Keratinocyte (primary cell): ENCODE measurements at regions not wholly inside any gene's neighbourhood (a gene's known extent, or its start where the extent isn't known, plus 50 kb on each side); places are given as distances from the start of the nearest gene placed in this dataset.

Experiments used
- DNase-seq: peaks from one replicate; pipeline ENCODE4 v3.0.0-alpha.2; 2011; ENCODE audit warnings: low read depth, missing footprints, low spot score
- FAIRE-seq: peaks from 2 replicates; lab custom pipeline; 2011; peaks lifted over from hg19 to GRCh38; lab: Jason Lieb, UNC
- H2AFZ ChIP-seq: 2 replicates; pipeline ENCODE4 v1.6.0; 2012; ENCODE audit warnings: low read length, control low read depth, inconsistent platforms; ENCODE audit not compliant: control insufficient read depth
- H3K27ac ChIP-seq: 2 replicates; pipeline ENCODE4 v1.5.1; 2011; ENCODE audit warnings: low read length; ENCODE audit not compliant: control insufficient read depth, insufficient read depth
- H3K27me3 ChIP-seq: 3 replicates; pipeline ENCODE4 v1.6.0; 2011; ENCODE audit warnings: low read length; ENCODE audit not compliant: control insufficient read depth, insufficient read depth; ENCODE audit errors: extremely low read depth
- H3K36me3 ChIP-seq, 2 experiments: 2 replicates in 1 of 2; 3 replicates in 1 of 2; pipeline ENCODE4 v1.5.1; 2011; ENCODE audit warnings: low read length in 2 of 2, mild to moderate bottlenecking in 1 of 2; ENCODE audit not compliant: control insufficient read depth in 2 of 2, insufficient read depth in 2 of 2; ENCODE audit errors: extremely low read depth in 1 of 2
- H3K4me1 ChIP-seq: 3 replicates; pipeline ENCODE4 v1.5.1; 2011; ENCODE audit warnings: low read length; ENCODE audit not compliant: control insufficient read depth, insufficient read depth; ENCODE audit errors: extremely low read depth
- H3K4me2 ChIP-seq: 3 replicates; pipeline ENCODE4 v1.6.0; 2011; ENCODE audit warnings: low read depth, low read length; ENCODE audit not compliant: control insufficient read depth, insufficient read depth; ENCODE audit errors: extremely low read depth
- H3K4me3 ChIP-seq, 3 experiments: fragments of 200-600 bp in 1 of 3; sonication (generic) in 1 of 3; 2 replicates in 2 of 3; 3 replicates in 1 of 3; pipeline ENCODE4 v1.5.1; 2011 to 2016; ENCODE audit warnings: low read length in 3 of 3, mild to moderate bottlenecking in 3 of 3, control low read depth in 2 of 3, inconsistent platforms in 1 of 3, low read depth in 1 of 3, mixed read lengths in 1 of 3, mixed run types in 1 of 3, moderate library complexity in 1 of 3; ENCODE audit not compliant: control insufficient read depth in 2 of 3, insufficient read depth in 2 of 3; ENCODE audit errors: extremely low read depth in 1 of 3
- H3K79me2 ChIP-seq: 2 replicates; pipeline ENCODE4 v1.6.0; 2012; ENCODE audit warnings: low read length; ENCODE audit not compliant: control insufficient read depth, insufficient read depth
- H3K9ac ChIP-seq: 3 replicates; pipeline ENCODE4 v1.6.0; 2011; ENCODE audit warnings: low read length; ENCODE audit not compliant: control insufficient read depth, insufficient read depth; ENCODE audit errors: extremely low read depth
- H3K9me1 ChIP-seq: 3 replicates; pipeline ENCODE4 v1.6.0; 2011; ENCODE audit warnings: low read length; ENCODE audit not compliant: control insufficient read depth, insufficient read depth; ENCODE audit errors: extremely low read depth
- H3K9me3 ChIP-seq: 2 replicates; pipeline ENCODE4 v1.5.1; 2012; ENCODE audit warnings: low read depth, low read length; ENCODE audit not compliant: control insufficient read depth
- H4K20me1 ChIP-seq: 3 replicates; pipeline ENCODE4 v1.6.0; 2011; ENCODE audit warnings: low read length; ENCODE audit not compliant: control insufficient read depth, insufficient read depth; ENCODE audit errors: extremely low read depth
- CTCF ChIP-seq, 3 experiments: IDR thresholded peaks in 1 of 3; conservative IDR thresholded peaks in 1 of 3; optimal IDR thresholded peaks in 1 of 3; 2 replicates in 2 of 3; 3 replicates in 1 of 3; pipeline versions ENCODE3 to v1.5.1; 2011; ENCODE audit warnings: low read length in 3 of 3, mild to moderate bottlenecking in 3 of 3, moderate library complexity in 2 of 3, control low read depth in 1 of 3, inconsistent platforms in 1 of 3; ENCODE audit not compliant: insufficient read depth in 2 of 3; ENCODE audit errors: extremely low read depth in 1 of 3
- EZH2 ChIP-seq: IDR thresholded peaks from one replicate; pipeline ENCODE4 v1.6.1; 2012; ENCODE audit warnings: inconsistent platforms, mild to moderate bottlenecking, low read length, moderate library complexity
- dilution Hi-C: fragments of 300-500 bp; cut with MboI; formaldehyde crosslinking; loops from one replicate; pipeline ENCODE4 v1.7.0; 2020; ENCODE audit warnings: low sequenced_read_pairs; ENCODE audit not compliant: extremely low pct_ligation_motif_present

GRCh38 chr13:83731113-83731512 lies 151.2 kb downstream of the SLITRK1 start:
- no peaks in the 10 kb centered on the region for H4K20me1 ChIP-seq
- H3K4me3 ChIP-seq = no peak overlapping the region
- no peaks in the 10 kb centered on the region for H3K9me1 ChIP-seq
- TF ChIP-seq EZH2 = no peak
- no peak for TF ChIP-seq CTCF (optimal IDR thresholded peaks at IDR 0.05 in 1 of 3, IDR thresholded peaks at IDR 0.05 in 1 of 3, conservative IDR thresholded peaks at IDR 0.05 in 1 of 3; ENCODE audit: extremely low read depth in 1 of 3, insufficient read depth in 2 of 3, low read length in 3 of 3)
- FAIRE-seq (no peak), DNase-seq (no peak)
- no peaks in the 10 kb centered on the region for H3K27me3 ChIP-seq
- no peak overlapping the region for H3K4me2 ChIP-seq
- H3K9ac ChIP-seq = no peak overlapping the region
- H2AFZ ChIP-seq = no peak overlapping the region
- no peaks in the 10 kb centered on the region for H3K4me1 ChIP-seq
- H3K9me3 ChIP-seq = no peaks in the 10 kb centered on the region
- dilution Hi-C loops = no loop called here
- no peak overlapping the region for H3K27ac ChIP-seq
- H3K36me3 ChIP-seq = no peaks in the 10 kb centered on the region
- no peaks in the 10 kb centered on the region for H3K79me2 ChIP-seq

- no peak overlapping the region for H3K4me3 ChIP-seq
- FAIRE-seq = no peak
- H3K79me2 ChIP-seq = no peaks in the 10 kb centered on the region
- no peaks in the 10 kb centered on the region for H3K9me1 ChIP-seq
- no peak overlapping the region for H2AFZ ChIP-seq
- H3K9ac ChIP-seq = no peak overlapping the region
- H3K27me3 ChIP-seq = no peaks in the 10 kb centered on the region
- H3K4me2 ChIP-seq = no peak overlapping the region
- dilution Hi-C loops = no loop called here
- H3K9me3 ChIP-seq = no peaks in the 10 kb centered on the region
- H3K27ac ChIP-seq = no peak overlapping the region
- no peak for TF ChIP-seq EZH2
- TF ChIP-seq CTCF (optimal IDR thresholded peaks at IDR 0.05 in 1 of 3, IDR thresholded peaks at IDR 0.05 in 1 of 3, conservative IDR thresholded peaks at IDR 0.05 in 1 of 3; ENCODE audit: extremely low read depth in 1 of 3, insufficient read depth in 2 of 3, low read length in 3 of 3) = no peak
- no peak for DNase-seq
- no peaks in the 10 kb centered on the region for H4K20me1 ChIP-seq
- H3K4me1 ChIP-seq = no peaks in the 10 kb centered on the region
- no peaks in the 10 kb centered on the region for H3K36me3 ChIP-seq
Observed at GRCh38 chr13:83730674-83731073, 151.6 kb downstream of the SLITRK1 start.
